ENCODE measurements at regions not wholly inside any gene's neighbourhood (a gene's known extent, or its start where the extent isn't known, plus 50 kb on each side); places are given as distances from the start of the nearest gene placed in this dataset.

- TF ChIP-seq EZH2phosphoT487 (IDR thresholded peaks at IDR 0.05; ENCODE audit: borderline replicate concordance, low read length) (no peak), CTCF (conservative IDR thresholded peaks at IDR 0.05; ENCODE audit: low read depth, low read length) (no peak)
Measured at GRCh38 chr18:46364048-46364447, 259.9 kb downstream of the HAUS1 start.
